Esophagus muscularis mucosa (tissue), 3 donors: ENCODE measurements at regions not wholly inside any gene's neighbourhood (a gene's known extent, or its start where the extent isn't known, plus 50 kb on each side); places are given as distances from the start of the nearest gene placed in this dataset.

ENCODE experiments used
- CTCF ChIP-seq, 3 experiments: fragments of 200-600 bp in 2 of 3; fragments of 450-650 bp in 1 of 3; sonication (generic) in 2 of 3; IDR thresholded peaks; one replicate each; pipeline ENCODE4 v1.5.1; 2017 to 2019; ENCODE audit warnings: antibody characterized with exemption in 3 of 3, mild to moderate bottlenecking in 2 of 3, moderate library complexity in 1 of 3
- POLR2A ChIP-seq: fragments of 450-650 bp; IDR thresholded peaks from one replicate; pipeline ENCODE4 v1.6.1; 2017; ENCODE audit warnings: antibody characterized with exemption, moderate library complexity, mild to moderate bottlenecking, low read depth
- POLR2AphosphoS5 ChIP-seq, 2 donors: sonication (generic); formaldehyde crosslinking; IDR thresholded peaks; one replicate each; pipeline ENCODE4 v1.6.1; 2017; ENCODE audit warnings: antibody characterized with exemption in 2 of 2

GRCh38 chr7:112882511-112882910 is 92.3 kb upstream of the TMEM168 start:
- TF ChIP-seq CTCF (IDR thresholded peaks at IDR 0.05): no peak
- TF ChIP-seq POLR2AphosphoS5 (IDR thresholded peaks at IDR 0.05): no peak
- TF ChIP-seq POLR2A: no peak
